Immature natural killer cell (primary cell): ENCODE measurements at regions not wholly inside any gene's neighbourhood (a gene's known extent, or its start where the extent isn't known, plus 50 kb on each side); places are given as distances from the start of the nearest gene placed in this dataset.

Experiments used
- DNase-seq, 3 donors: peaks; one replicate each; pipeline ENCODE4 v3.0.0; 2022; ENCODE audit warnings: mixed read lengths in 1 of 3
- H3K27ac Mint-ChIP-seq, 6 donors: one replicate each; pipeline ENCODE4 v1.8.0; 2020; ENCODE audit warnings: mixed read lengths in 6 of 6, mild to moderate bottlenecking in 5 of 6, inconsistent platforms in 4 of 6, moderate library complexity in 3 of 6
- H3K27me3 Mint-ChIP-seq, 3 donors: one replicate each; pipeline ENCODE4 v1.8.0; 2020 to 2021; ENCODE audit warnings: low read depth in 3 of 3, mild to moderate bottlenecking in 3 of 3, mixed read lengths in 3 of 3, moderate library complexity in 3 of 3, inconsistent platforms in 1 of 3
- H3K36me3 Mint-ChIP-seq, 3 donors: one replicate each; pipeline ENCODE4 v1.8.0; 2020; ENCODE audit warnings: mixed read lengths in 3 of 3, inconsistent platforms in 2 of 3, mild to moderate bottlenecking in 2 of 3
- H3K4me1 Mint-ChIP-seq, 2 donors: one replicate each; pipeline ENCODE4 v1.8.0; 2020; ENCODE audit warnings: inconsistent platforms in 2 of 2, mild to moderate bottlenecking in 2 of 2, mixed read lengths in 2 of 2, moderate library complexity in 1 of 2
- H3K4me3 Mint-ChIP-seq, 5 donors: one replicate each; pipeline ENCODE4 v1.8.0; 2020; ENCODE audit warnings: mild to moderate bottlenecking in 5 of 5, mixed read lengths in 5 of 5, inconsistent platforms in 3 of 5, moderate library complexity in 3 of 5
- H3K9me3 Mint-ChIP-seq, 6 donors: one replicate each; pipeline ENCODE4 v1.8.0; 2020; ENCODE audit warnings: mild to moderate bottlenecking in 6 of 6, mixed read lengths in 6 of 6, inconsistent platforms in 4 of 6, moderate library complexity in 3 of 6

DNA sequence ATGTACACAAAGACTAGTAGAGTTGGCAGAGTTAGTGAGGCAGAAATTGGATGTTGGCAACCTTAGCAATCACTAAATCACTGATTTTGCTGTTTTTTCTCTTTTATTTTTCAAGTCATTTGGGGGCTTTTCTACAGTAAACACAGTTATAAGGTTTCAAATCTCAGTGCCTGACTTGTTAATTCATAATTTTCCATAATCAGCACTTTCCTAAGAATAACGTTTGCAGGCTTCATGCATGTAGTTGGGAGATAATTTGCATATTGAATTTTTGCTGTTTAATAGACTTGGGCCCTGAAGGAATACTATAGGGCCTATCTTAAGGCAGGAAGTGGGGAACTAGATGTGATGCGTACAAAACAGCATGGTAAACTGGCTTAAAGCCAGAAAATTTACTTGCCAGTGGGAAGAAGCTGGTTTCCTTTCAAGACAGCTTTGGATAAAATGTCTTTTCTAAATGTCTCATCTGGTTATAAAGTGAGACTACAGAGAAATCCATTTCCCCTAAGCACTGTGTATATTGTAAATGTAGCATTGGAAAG lies 127.2 kb upstream of the SMIM21 start:
- no peak overlapping the region for H3K27ac Mint-ChIP-seq
- H3K36me3 Mint-ChIP-seq: no peaks in the 10 kb centered on the region
- H3K9me3 Mint-ChIP-seq: no peaks in the 10 kb centered on the region
- peaks cover 6 to 7% (median 7%) of the 10 kb centered on the region in 3 donors for H3K27me3 Mint-ChIP-seq
- no peaks in the 10 kb centered on the region for H3K4me1 Mint-ChIP-seq
- H3K4me3 Mint-ChIP-seq: no peak overlapping the region
- no peak for DNase-seq

GRCh38 chr18:75554176-75554575 lies 126.7 kb upstream of the SMIM21 start:
- no peak for DNase-seq
- H3K4me1 Mint-ChIP-seq: no peaks in the 10 kb centered on the region
- H3K4me3 Mint-ChIP-seq: no peak overlapping the region
- peaks cover 7 to 9% (median 7%) of the 10 kb centered on the region in 3 donors for H3K27me3 Mint-ChIP-seq
- H3K36me3 Mint-ChIP-seq: no peaks in the 10 kb centered on the region
- no peaks in the 10 kb centered on the region for H3K9me3 Mint-ChIP-seq
- H3K27ac Mint-ChIP-seq: no peak overlapping the region

DNA sequence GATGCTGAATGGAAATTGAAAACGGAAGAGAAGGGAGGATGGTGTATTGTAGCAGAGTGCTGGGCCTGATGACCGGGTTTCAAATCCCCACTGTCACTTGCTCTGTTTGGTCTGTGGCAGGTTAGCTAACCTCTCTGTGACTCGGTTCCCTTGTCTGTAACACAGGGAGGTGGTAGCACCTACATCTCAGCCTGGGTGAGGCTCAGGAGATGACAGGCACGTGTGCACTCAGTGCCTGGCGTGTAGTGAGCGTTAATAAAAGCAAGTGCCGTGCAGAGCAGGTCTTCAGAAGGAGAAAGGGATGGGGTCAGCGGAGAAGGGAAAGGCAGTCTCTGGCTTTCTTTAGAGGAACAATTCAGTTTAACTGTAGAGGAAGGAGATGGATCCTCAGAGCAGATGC lies 125.5 kb upstream of the SMIM21 start:
- peaks cover 7 to 11% (median 7%) of the 10 kb centered on the region in 3 donors for H3K27me3 Mint-ChIP-seq
- H3K4me1 Mint-ChIP-seq: no peaks in the 10 kb centered on the region
- H3K36me3 Mint-ChIP-seq: no peaks in the 10 kb centered on the region
- no peak for DNase-seq
- no peak overlapping the region for H3K27ac Mint-ChIP-seq
- H3K9me3 Mint-ChIP-seq: no peaks in the 10 kb centered on the region
- H3K4me3 Mint-ChIP-seq: no peak overlapping the region

DNA sequence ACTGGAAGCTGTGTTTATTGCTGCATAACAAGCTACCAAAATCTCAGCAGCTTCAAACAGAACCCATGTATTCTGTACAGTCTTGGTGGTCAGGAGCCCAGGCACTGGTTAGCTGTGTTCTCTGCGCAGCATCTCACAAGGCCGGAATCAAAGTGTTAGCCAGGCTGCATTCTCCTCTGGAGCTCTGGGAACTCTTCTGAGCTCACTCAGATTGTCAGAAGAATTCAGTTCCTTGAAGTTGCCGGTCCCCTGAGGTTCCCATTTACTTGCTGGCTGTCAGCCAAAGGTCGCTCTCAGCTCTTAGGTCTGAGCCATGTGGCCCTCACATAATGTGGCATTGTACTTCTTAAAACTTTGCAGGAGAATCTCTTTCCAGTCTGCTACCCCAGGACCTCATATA lies 123.6 kb upstream of the SMIM21 start:
- Mint-ChIP-seq H3K27ac (no peak overlapping the region), H3K27me3 (peaks cover 4 to 8% (median 7%) of the 10 kb centered on the region in 3 donors), H3K4me3 (no peak overlapping the region), H3K4me1 (no peaks in the 10 kb centered on the region), H3K9me3 (peaks cover 0 to 4% (median 0%) of the 10 kb centered on the region in 6 donors), H3K36me3 (no peaks in the 10 kb centered on the region)
- DNase-seq: no peak

- DNase-seq: no peak
- no peaks in the 10 kb centered on the region for H3K36me3 Mint-ChIP-seq
- peaks cover 0 to 4% (median 0%) of the 10 kb centered on the region in 6 donors for H3K9me3 Mint-ChIP-seq
- no peak overlapping the region for H3K4me3 Mint-ChIP-seq
- H3K27me3 Mint-ChIP-seq: peaks cover 2 to 12% (median 5%) of the 10 kb centered on the region in 3 donors
- H3K27ac Mint-ChIP-seq: no peak overlapping the region
- H3K4me1 Mint-ChIP-seq: no peaks in the 10 kb centered on the region
These were observed 120.9 kb upstream of the SMIM21 start for GRCh38 chr18:75548353-75548905.

DNA sequence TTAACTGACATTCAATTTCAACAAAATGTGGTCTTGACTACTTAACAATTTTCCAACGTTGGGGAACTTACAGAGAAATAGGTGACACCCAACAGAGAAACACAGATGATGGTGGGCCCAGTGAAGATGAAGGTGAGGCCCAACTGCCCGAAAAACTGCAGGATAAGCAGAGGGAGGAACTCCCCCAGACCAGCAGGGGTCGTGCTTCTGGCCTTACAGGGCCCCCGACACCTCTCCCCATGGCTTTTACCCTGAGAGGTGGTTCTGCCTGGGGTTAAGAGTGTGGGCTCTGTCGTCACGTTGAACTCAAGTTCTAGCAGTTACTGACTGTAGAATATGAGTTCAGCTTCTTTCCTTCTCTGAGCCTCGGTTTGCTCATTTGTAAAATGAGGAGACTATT lies 119.5 kb upstream of the SMIM21 start:
- Mint-ChIP-seq H3K27me3 (peaks cover 3 to 12% (median 5%) of the 10 kb centered on the region in 3 donors), H3K4me1 (no peaks in the 10 kb centered on the region), H3K9me3 (peaks cover 0 to 4% (median 0%) of the 10 kb centered on the region in 6 donors), H3K4me3 (no peak overlapping the region), H3K36me3 (no peaks in the 10 kb centered on the region), H3K27ac (no peak overlapping the region)
- no peak for DNase-seq

DNA sequence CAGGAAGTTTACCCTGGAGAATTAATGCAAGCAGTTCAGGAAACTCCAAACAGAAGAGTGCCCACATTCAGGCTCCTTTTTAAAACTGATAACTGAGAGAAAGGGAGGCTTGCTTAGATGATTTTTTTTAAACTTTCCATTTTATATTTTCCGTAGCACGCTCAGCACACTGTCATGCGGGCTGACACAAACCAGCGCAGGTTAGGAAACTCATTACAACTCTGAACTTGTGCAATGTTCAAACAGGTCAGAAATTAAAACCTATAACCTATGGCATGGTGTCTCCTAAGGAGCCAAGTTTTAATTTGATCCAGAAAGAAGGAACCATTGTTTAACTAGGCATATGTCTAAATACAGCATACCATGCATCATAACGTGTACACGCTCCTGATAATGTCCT lies 117.7 kb upstream of the SMIM21 start:
- H3K27ac Mint-ChIP-seq: no peak overlapping the region
- H3K36me3 Mint-ChIP-seq: no peaks in the 10 kb centered on the region
- no peak overlapping the region for H3K4me3 Mint-ChIP-seq
- H3K4me1 Mint-ChIP-seq: no peaks in the 10 kb centered on the region
- no peak for DNase-seq
- peaks cover 0 to 4% (median 0%) of the 10 kb centered on the region in 6 donors for H3K9me3 Mint-ChIP-seq
- H3K27me3 Mint-ChIP-seq: peaks cover 4 to 12% (median 6%) of the 10 kb centered on the region in 3 donors

DNA sequence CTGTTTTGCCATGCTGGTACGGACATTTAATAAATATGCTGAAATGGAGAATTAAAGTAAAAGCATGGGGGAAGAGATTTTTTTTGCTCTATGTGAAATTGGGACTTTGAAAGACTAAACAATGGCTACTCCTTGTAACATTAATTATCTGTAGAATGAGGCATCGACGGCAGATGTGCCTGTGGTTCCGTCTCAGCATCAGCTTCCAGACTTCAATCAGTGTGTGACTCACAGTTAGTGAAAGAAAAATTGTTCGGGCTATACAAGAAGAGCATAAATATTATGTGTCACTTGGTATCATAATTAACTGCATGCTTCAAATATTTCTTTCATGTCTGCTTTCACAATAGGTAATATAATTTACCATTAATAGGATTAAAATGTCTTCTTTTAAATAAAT lies 117.0 kb upstream of the SMIM21 start:
- peaks cover 0 to 4% (median 0%) of the 10 kb centered on the region in 6 donors for H3K9me3 Mint-ChIP-seq
- H3K4me1 Mint-ChIP-seq: no peaks in the 10 kb centered on the region
- no peaks in the 10 kb centered on the region for H3K36me3 Mint-ChIP-seq
- no peak overlapping the region for H3K27ac Mint-ChIP-seq
- no peak for DNase-seq
- peaks cover 2 to 13% (median 4%) of the 10 kb centered on the region in 3 donors for H3K27me3 Mint-ChIP-seq
- H3K4me3 Mint-ChIP-seq: no peak overlapping the region

DNA sequence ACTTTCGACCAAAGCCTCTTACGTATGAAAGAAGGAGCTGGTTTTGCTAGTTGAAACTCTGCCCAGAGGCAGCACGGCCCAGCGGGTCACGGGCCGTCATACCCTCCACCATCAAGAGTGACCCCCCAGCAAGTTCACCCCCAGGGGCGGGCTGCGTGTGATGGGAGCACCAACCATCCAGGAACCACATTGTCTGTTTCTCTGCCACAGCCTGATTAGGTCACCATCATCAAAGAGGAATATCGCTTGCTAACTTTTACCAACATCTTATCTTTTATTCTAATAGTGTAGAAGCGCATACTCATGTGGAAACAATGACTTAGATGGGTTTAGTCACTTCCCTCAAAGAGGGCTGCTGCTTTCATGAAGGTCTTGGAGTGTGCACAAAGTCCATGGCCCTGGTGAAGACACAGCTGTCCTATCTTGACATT lies 116.6 kb upstream of the SMIM21 start:
- H3K4me3 Mint-ChIP-seq: no peak overlapping the region
- H3K36me3 Mint-ChIP-seq: no peaks in the 10 kb centered on the region
- no peak for DNase-seq
- peaks cover 0 to 4% (median 0%) of the 10 kb centered on the region in 6 donors for H3K9me3 Mint-ChIP-seq
- H3K27me3 Mint-ChIP-seq: peaks cover 2 to 11% (median 4%) of the 10 kb centered on the region in 3 donors
- H3K4me1 Mint-ChIP-seq: no peaks in the 10 kb centered on the region
- H3K27ac Mint-ChIP-seq: no peak overlapping the region

DNA sequence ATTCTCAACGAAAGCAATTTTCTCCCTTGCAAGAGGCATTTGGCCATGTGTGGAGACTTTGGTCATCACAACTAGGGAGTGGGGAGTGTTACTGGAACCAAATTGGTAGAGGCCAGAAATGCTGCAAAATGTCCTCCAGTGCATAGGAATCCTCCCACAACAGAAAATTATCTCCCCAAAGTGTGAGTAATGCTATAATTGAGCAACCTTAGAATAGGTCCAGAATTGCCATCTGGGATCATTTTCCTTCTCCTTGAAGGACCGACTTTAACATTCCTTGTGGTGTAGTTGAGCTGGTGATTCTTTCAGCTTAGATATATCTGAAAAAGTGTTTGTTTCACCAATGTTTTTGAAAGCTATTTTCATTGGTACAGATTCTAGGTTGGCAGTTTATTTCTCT lies 111.2 kb upstream of the SMIM21 start:
- no peak overlapping the region for H3K27ac Mint-ChIP-seq
- H3K27me3 Mint-ChIP-seq: peaks cover 2 to 12% (median 4%) of the 10 kb centered on the region in 3 donors
- H3K36me3 Mint-ChIP-seq: no peaks in the 10 kb centered on the region
- H3K9me3 Mint-ChIP-seq: peaks cover 0 to 1% (median 0%) of the 10 kb centered on the region in 6 donors
- DNase-seq: no peak
- no peaks in the 10 kb centered on the region for H3K4me1 Mint-ChIP-seq
- no peak overlapping the region for H3K4me3 Mint-ChIP-seq

GRCh38 chr18:75533950-75534349 lies 106.4 kb upstream of the SMIM21 start:
- Mint-ChIP-seq H3K4me3 (no peak overlapping the region), H3K4me1 (no peaks in the 10 kb centered on the region), H3K9me3 (no peaks in the 10 kb centered on the region), H3K36me3 (no peaks in the 10 kb centered on the region), H3K27me3 (peaks cover 0 to 9% (median 0%) of the 10 kb centered on the region in 3 donors), H3K27ac (no peak overlapping the region)
- DNase-seq: no peak

DNA sequence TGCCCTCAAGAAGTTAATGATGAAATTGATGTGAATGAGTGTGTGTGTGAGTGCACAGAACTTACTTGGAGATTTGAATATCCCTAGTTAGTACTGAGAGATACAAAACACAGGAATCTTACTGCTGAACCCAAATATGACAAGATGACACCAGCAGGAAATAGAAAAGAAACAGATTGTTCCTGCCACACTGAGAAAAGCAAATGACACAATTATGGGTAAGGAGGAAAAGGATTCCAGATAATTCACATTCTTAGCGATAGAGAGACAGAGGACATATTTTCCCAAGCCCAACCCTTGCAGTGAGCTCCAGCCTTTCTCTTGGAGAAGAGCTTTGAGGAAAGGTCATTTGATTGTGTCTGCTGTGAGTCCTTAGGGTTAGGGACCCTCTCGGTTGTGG lies 105.7 kb upstream of the SMIM21 start:
- no peaks in the 10 kb centered on the region for H3K4me1 Mint-ChIP-seq
- DNase-seq: no peak
- H3K27ac Mint-ChIP-seq: no peak overlapping the region
- H3K36me3 Mint-ChIP-seq: no peaks in the 10 kb centered on the region
- peaks cover 0 to 9% (median 0%) of the 10 kb centered on the region in 3 donors for H3K27me3 Mint-ChIP-seq
- no peaks in the 10 kb centered on the region for H3K9me3 Mint-ChIP-seq
- H3K4me3 Mint-ChIP-seq: no peak overlapping the region

- Mint-ChIP-seq H3K9me3 (no peaks in the 10 kb centered on the region), H3K4me1 (no peaks in the 10 kb centered on the region), H3K4me3 (no peak overlapping the region), H3K27me3 (peaks cover 0 to 14% (median 0%) of the 10 kb centered on the region in 3 donors), H3K36me3 (no peaks in the 10 kb centered on the region), H3K27ac (no peak overlapping the region)
- DNase-seq: no peak
These were observed 104.5 kb upstream of the SMIM21 start for GRCh38 chr18:75531851-75532459.

- DNase-seq: no peak
- Mint-ChIP-seq H3K4me1 (no peaks in the 10 kb centered on the region), H3K9me3 (no peaks in the 10 kb centered on the region), H3K36me3 (no peaks in the 10 kb centered on the region), H3K27me3 (peaks cover 0 to 15% (median 0%) of the 10 kb centered on the region in 3 donors), H3K4me3 (no peak overlapping the region), H3K27ac (no peak overlapping the region)
These were observed 103.8 kb upstream of the SMIM21 start for GRCh38 chr18:75531212-75531850.
